GM18519 (cell line): ENCODE measurements at regions not wholly inside any gene's neighbourhood (a gene's known extent, or its start where the extent isn't known, plus 50 kb on each side); places are given as distances from the start of the nearest gene placed in this dataset.
"Not testable (repeated sequence)": the region's sequence is repeated elsewhere in the genome, so short reads cannot be mapped to it uniquely, and the experiment has no call there.

Experiments used
- ATAC-seq: cut with Tn5 transposase; IDR thresholded peaks from one replicate; pipeline ENCODE4 v1.9.1; 2021; ENCODE audit warnings: mild to moderate bottlenecking, moderate library complexity; ENCODE audit not compliant: unreplicated experiment, low FRiP score

DNA sequence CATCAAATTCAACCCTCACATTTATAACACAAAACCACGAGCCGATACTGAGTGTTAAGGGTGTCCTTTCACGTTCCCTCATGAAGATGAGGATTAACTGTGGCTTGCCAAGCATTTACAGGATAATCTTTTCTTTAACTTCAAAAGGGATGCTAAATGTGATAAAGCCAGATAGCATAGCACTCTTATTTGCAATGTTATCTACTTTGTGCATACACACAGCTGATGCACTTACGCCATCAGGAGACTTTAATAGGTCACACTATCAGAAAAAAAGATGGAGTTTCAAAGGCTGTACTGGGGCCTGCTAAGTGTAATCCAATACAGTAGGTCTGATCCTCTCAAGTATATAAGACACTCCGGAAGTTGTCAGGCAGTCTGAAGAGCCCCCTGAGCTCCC is 572.7 kb downstream of the PIK3C3 start:
- no peak for ATAC-seq

DNA sequence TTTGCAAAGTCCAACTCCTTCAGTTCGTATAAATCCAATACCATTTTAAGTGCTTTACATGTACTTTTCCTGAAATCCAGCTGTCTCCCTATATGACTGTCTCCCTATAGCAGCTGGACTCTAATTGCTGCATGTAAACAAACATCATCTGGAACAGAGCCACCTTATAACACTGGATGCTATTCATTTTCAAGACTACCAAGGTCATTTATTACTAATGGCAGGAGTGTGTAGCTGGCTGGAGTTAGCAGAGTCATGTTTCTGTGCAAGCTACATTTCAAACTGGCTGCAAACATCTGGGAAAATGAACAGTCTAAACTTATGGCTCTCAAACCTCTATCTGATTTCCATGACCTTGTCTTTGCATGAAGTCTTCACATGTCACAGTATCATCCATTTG is 575.2 kb downstream of the PIK3C3 start:
- ATAC-seq = no peak

DNA sequence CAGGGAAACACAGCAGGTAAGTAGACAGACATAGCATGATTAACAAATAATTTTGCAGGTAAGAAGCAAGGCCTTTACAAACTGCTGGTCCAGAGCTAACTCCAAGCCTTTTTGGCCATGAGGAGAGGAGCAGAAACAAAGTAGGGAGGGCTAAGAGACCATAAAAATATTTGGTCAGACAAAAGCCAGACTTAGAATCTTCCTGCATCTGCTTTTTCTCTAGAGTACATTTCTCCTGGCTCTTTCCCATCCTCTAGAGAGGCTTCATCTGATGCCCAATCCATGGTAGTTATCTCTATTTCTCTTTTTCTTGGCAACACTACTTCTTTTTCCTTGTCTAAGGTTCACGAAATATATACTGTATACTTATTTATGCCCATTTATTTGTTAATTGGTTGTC is 577.1 kb downstream of the PIK3C3 start:
- no peak for ATAC-seq

DNA sequence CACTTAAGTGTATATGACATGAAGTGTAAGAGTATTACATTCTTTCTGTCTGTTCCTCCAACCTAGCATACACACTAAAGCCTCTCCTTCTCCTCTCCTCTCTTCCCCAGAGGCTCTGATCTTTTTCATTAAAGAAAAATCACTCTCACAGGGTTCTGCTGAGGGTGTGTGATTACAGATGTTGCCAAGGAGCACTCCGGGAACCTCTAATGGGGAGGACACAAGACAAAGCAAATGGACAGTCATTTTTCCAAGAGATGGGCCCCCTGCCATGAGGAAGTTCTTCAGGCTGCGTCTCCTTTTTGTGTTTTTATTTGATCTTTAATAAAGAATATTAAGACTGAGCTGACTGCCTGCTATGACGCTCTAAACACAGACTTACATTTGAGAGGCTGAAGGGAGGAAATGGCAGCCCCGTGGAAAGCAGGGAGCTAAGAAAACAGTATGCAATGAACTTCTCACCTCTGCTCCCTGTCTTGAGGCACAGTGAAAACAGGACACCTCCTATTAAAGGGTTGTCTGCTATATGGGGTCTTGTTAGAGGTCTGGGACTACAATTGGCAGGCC is 578.1 kb downstream of the PIK3C3 start:
- no peak for ATAC-seq

DNA sequence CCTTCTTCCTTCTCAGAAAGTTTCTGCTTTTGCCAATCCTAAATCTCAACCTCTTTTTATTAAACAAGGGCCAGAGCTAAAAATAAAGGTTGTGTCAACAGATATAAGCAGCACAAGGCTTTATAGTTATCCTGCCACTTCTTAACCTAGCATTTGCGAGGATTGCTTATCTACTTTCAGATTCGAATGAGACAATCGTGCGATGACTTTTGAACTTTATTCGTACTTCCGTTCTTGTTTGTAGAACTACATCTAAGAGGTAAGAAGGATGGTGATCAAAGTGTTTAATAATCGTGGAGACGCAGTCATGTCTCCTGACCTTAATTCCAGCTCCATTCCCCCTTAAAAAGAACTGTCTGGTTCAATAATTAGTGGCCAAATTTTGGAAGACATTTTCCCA is 578.6 kb downstream of the PIK3C3 start:
- ATAC-seq = no peak

DNA sequence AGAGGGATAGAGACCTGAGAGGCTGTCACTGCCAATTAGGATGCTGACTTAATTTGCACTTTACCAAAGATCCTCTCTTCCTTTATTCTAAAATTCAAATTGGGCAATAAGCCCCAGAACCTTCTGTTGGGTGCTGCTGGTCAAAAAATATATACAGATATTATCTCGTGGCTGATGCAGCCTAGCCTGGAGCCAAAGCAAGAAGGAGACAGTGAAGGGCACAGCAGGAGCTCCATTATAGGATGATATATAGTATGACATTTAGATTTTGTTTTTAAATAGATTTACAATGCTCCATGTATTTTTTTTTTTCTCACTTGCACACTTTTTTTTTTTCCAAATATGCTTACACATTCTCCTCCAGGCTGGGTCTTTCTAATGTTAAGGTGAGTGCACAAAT is 579.3 kb downstream of the PIK3C3 start:
- no peak for ATAC-seq

DNA sequence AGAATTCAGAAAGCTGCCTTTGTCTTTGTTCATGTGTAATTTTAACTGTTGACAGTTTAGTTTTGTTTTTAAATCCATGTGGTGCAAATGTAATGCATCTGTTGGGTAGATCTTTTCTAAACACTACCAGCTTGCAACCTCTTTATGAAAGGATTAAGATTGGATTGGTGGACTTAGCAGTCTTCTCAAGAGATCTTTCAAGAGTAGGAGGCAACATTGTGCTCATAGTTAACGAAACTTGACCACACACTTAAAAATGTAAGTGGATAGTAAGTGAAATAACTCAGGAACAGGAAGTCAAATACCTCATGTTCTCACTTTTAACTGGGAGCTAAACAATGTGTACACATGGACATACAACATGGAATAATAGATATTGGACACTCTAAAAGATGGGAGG is 579.0 kb downstream of the RIT2 start:
- no peak for ATAC-seq

DNA sequence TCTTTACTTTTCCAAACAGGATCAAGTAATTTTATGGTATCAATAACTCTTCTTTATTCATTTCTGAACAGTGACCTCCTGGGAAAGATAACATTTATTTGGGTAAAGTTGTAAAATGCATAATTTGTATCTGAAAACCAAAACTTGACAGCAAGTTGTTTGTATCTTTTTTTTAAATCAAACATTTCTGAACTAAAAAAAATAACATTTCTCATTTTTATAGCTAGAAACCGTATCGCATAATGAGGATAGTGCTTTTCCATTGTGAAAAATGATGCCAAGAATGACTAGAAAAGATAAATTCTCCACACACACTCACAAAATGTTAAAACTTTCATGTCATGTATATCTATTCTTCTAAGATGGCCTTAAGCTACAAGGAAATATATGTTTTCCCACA is 578.2 kb downstream of the RIT2 start:
- ATAC-seq = no peak

DNA sequence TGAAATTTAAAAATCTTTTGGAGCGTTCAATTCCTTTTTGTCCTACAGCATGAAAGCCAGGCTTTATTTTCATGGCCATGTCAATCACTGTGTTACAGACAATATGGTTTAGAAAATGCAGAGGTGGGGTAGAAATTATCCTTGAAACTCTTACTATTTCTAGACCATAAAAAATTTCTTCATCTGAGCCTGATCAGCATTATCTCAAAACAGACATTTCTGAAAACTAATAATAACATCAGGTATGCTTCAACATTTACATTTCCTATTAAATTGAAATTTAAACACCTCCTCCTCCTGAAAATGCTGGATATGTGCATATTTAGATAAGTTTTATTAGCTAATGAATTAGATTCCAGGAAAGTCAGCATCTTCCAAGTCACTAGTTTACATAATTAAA is 570.6 kb downstream of the RIT2 start:
- ATAC-seq = no peak

DNA sequence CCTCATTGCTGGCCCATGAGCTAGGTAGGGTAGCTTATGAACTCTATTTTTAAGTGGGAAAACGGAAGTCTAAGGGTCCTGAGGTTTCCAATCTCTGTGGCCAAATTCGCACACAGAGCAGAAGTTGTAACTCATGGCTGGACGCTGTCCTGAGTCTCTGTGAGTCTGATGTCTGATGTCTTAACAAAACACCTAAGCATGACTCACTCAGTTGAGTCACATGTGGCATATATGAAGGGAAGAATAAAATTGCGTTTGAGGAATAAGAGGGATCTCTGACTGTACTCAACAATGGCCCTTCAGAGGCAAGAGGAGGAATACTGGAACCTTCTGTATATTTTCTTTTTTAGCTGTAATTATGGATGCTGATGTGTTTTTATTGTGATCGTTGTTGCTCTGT is 569.7 kb downstream of the RIT2 start:
- ATAC-seq = no peak

DNA sequence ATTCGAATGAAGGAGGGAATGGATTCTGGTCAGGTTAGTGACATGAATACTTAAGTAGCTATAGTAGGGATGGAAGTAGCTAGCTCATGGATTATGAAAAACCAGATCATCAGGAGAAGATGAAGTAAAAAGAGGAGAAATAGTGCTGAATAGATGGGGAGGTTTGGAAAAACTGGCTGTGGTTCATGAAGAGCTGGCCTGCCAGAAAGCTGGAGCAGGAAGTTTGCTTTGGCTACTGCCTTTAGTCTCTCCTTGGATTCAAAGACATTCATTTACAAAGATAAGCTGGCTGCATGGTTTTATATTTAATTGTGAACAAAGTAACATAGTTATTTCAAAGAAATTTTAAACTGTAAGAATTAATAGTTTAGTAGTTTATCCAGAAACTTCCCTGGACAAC is 567.0 kb downstream of the RIT2 start:
- no peak for ATAC-seq

DNA sequence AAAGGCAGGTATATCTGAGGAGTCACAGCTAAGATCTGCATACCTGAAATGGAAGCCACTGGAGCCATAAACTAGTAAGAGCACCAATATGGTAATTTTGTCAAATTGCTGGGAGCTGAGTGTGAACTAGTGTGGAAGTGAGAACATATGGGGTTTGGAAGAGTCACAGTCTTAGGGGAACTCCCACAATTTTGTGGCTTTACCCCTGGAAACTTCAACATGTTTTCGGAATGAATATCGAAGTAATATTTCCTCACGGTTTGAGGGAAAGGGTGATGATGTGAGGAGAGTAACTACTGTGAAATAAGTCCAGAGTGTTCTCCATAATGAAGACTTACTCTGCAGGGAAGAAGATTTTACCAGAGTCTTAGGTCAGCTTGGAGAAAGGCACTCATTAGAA is 565.9 kb downstream of the RIT2 start:
- ATAC-seq = no peak

DNA sequence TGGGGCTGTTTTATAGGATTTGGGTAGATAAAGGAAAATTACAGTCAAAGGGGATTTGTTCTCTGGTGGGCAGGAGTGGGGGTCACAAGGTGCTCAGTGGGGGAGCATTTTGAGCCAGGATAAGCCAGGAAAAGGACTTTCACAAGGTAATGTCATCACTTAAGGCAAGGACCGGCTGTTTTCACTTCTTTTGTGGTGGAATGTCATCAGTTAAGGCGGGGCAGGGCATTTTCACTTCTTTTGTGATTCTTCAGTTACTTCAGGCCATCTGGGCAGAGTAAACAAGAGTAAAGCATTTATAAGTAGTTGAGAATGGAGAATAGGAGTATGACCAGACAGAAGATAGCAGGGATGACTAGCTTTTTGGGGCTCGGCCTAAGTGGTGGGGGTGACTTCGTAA is 562.9 kb downstream of the RIT2 start:
- ATAC-seq = not testable (repeated sequence)

DNA sequence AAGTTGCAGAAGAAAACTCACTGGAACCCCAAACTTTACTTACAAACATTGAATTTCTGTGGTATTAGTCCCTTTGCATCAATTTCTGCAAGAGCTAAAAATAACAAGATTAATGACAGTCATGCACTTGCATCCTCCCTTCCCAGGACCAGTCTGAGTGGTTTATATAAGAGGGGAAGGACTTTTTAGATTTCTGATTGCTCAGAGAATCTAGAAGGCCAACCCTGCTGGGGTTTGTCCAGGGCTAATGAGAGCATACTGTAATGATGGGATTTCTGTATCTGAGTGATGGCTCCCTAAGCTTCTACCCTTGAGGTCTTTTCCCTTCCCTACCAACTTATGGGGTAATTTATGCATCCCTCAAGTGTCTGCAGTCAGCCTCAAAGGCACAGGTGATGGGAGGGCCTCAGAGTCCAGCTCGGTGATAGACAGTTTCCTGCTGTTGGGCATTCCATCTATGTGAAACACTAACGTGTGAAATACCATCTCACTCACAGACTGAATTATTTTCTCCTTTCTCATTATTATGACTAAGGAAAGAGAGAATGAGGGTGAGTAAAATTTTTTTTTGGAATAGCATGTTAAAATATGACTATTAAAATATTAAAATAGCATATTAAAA is 556.3 kb downstream of the RIT2 start:
- no peak for ATAC-seq

DNA sequence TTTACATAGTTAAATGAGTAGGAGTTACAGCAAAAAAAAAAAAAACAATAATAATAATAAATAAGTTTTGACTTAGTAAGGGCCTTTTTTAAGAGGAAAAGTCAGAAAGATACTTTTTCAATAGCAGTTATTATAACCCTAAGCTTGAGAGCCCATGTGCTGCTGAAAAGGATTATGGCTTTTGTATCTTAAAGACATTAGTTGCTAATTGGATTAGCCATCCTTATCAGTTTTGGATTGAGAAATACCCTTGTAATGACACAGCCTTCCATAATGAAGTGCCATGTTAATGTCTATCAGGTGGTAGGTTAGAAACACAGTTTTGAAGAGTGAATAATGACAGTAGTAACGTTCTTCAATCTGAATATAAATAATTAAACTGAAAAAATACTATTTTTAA is 554.0 kb downstream of the RIT2 start:
- no peak for ATAC-seq

DNA sequence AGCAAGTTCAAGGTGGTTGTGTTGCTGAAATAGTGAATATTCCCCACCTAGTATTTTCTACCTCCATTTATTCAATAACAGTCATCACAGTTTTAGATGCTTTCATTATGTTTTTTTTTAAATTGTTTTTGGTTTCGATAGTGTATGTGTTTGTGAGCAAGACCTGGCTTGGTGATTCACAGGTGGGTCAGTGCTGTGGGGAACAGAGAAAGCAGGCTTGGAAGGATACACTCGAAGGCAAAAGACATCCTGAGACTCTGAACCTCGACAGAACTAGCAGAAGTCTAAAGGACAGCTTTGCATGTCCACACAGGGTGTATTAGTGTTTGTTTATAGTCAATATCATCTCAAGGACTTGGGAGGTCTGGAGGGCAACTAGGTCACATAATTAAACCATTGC is 551.5 kb downstream of the RIT2 start:
- no peak for ATAC-seq

DNA sequence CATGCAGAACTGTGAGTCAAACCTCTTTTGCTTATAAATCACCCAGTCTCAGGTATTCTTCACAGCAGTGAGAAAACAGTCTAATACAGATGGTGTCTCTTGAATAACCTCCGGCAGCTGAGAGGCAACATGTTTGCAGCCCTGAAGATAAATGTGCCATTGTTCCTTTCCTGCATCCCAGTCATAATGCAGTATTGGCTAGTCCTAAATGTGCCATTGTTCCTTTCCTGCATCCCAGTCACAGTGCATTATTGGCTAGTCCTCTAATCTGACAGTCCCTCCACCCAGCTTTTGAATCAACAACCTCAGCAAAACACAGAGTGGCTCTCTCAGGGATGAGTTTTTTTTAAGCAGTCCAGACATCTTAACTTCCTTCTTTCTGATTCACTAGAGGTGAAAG is 550.7 kb downstream of the RIT2 start:
- no peak for ATAC-seq

DNA sequence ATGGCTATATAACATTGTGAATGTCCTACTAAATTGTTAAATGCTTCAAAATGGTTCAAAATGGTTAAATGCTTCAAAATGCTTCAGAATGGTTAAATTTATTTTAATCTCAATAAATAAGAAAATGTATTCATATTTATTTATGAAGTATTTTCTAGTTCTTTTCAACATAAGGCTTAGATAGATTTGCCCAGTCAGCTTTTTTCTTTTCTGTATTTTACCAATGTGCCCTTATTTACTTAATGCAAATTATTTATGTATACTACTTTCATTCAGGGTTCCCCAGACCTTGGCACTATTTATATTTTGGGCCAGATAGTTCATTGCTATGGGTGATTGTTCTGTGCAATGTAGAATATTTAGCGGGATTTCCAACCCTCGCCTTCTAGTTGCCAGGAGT is 546.7 kb downstream of the RIT2 start:
- no peak for ATAC-seq

DNA sequence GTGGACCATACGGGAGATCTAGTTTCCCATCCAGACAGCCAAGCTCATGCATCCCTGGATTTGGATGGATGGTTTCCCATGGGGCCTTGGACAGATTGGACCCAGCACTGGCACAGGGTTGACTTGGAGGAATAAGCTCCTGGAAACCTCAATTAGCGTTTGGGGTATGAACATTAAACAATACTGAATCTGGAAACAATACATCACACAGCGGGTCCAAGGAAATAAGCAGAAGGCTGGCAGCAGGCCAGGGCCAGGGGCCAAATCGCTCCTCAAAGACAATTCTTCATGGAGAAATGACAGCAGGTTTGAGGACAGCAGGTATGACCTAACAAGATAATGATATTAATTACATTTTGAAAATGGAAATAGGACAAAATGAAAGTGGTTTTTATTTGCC is 540.6 kb downstream of the RIT2 start:
- no peak for ATAC-seq

DNA sequence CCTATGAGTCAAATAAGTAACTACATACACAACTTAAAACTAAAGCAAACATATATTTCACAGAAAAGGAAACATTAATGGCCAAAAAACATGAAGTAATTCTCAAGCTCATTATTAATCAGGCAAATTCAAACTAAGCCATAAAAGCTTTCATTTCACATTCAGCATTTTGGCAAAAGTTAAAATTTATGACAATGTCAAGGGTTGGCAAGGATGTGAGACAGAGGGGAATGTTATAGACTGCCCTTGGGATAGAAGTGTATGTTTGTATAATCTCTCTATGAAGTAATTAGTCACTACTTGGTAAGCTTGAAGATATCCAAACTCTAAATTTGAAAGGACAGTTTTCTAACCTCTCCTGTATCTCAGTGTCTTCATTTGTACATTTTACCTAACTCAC is 539.4 kb downstream of the RIT2 start:
- no peak for ATAC-seq

DNA sequence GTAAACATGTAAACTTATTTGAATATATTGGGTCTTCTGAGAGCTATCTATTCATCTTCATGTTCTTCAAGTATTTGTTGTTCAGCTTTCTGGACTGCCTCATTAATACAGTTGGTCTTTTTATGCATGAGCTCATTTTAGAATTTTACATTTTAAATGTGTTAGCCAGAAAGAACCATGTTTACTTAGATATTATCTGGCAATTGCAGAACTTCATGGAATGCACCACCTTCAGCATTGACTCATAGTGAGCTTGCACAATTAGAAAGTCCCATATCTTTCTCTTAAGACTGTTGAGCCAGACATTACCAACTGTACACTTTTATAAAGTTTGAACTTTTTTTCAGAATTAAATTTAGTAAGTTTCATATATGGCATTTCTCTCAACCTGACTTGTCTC is 536.7 kb downstream of the RIT2 start:
- no peak for ATAC-seq

DNA sequence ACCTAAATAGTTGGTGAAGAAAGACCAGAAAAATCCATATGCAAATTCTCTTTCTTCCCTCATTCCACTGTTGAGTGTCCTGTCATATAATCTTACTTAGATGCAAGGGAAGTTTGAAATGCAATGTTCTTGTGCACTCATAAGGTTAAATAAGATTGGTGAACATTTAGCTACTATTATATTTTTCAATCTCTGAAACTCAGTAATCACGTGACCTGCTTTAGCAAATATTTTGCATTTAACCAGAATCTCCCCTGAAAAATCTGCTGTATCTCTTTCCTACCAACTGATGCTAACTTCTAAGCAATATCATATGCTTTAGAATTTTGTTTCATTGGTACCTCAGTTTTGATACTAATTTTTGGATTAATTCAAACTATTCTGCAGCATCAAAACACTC is 533.2 kb downstream of the RIT2 start:
- no peak for ATAC-seq

DNA sequence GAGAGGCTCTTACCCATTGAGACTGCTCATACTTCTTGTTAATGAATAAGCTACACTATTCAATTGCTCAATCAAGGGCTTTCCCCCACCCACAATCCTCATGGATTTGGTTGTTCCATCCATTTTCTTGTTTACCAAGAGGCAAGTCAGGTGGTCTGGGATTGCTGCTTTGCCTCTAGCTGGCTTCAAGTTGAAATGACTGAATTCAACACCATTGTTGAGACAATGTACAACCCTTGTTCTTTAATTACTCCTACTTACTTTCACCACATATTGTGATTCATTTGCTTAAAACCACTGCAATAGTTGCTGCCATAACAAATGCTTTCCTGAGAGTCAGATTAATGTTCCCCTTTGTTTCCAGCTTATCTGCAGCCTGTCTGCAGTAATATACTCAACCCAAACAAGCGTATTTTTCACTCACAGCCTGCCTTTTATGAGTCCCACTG is 532.2 kb downstream of the RIT2 start:
- ATAC-seq = no peak
